HEK293 (cell line): ENCODE measurements at regions not wholly inside any gene's neighbourhood (a gene's known extent, or its start where the extent isn't known, plus 50 kb on each side); places are given as distances from the start of the nearest gene placed in this dataset.

Experiments
- SALL2 ChIP-seq: fragments of 450-650 bp; formaldehyde crosslinking; IDR thresholded peaks from 2 replicates; pipeline ENCODE4 v1.5.0; 2017; ENCODE audit warnings: missing biosample characterization, mild to moderate bottlenecking, missing genetic modification characterization, borderline replicate concordance
- SP2 ChIP-seq: fragments of 450-650 bp; formaldehyde crosslinking; IDR thresholded peaks from 2 replicates; pipeline ENCODE4 v1.5.1; 2016; ENCODE audit warnings: missing biosample characterization, missing genetic modification characterization
- TCF7L2 ChIP-seq: IDR thresholded peaks from 2 replicates; pipeline ENCODE4 v1.6.1; 2011; ENCODE audit warnings: low read depth, mild to moderate bottlenecking, inconsistent platforms, low read length, moderate library complexity, borderline replicate concordance
- YY1 ChIP-seq: fragments of 450-650 bp; formaldehyde crosslinking; IDR thresholded peaks from 2 replicates; pipeline ENCODE4 v1.5.1; 2018; ENCODE audit warnings: missing biosample characterization, missing genetic modification characterization
- ZNF239 ChIP-seq: fragments of 450-650 bp; formaldehyde crosslinking; IDR thresholded peaks from 2 replicates; pipeline ENCODE4 v1.5.1; 2016; ENCODE audit warnings: missing biosample characterization, missing genetic modification characterization
- ZNF311 ChIP-seq: fragments of 450-650 bp; formaldehyde crosslinking; IDR thresholded peaks from 2 replicates; pipeline ENCODE4 v1.5.1; 2017; ENCODE audit warnings: missing biosample characterization, missing genetic modification characterization, borderline replicate concordance
- ZNF510 ChIP-seq: fragments of 450-650 bp; formaldehyde crosslinking; IDR thresholded peaks from 2 replicates; pipeline ENCODE4 v1.5.1; 2018; ENCODE audit warnings: mild to moderate bottlenecking, missing genetic modification characterization, missing biosample characterization; ENCODE audit not compliant: insufficient replicate concordance
- ZNF747 ChIP-seq: fragments of 450-650 bp; formaldehyde crosslinking; IDR thresholded peaks from 2 replicates; pipeline ENCODE4 v1.5.1; 2016; ENCODE audit warnings: missing biosample characterization, missing genetic modification characterization
- TF ChIP-seq, protein P1 (sequence below): fragments of 450-650 bp; formaldehyde crosslinking; IDR thresholded peaks from 2 replicates; pipeline ENCODE4 v1.5.1; 2016; ENCODE audit warnings: missing biosample characterization, missing genetic modification characterization
- TF ChIP-seq, protein P2 (sequence below): fragments of 450-650 bp; formaldehyde crosslinking; IDR thresholded peaks from 2 replicates; pipeline ENCODE4 v1.5.1; 2016; ENCODE audit warnings: missing biosample characterization, missing genetic modification characterization
- TF ChIP-seq, protein P3 (sequence below): fragments of 450-650 bp; formaldehyde crosslinking; IDR thresholded peaks from 2 replicates; pipeline ENCODE4 v1.5.1; 2016; ENCODE audit warnings: missing biosample characterization, missing genetic modification characterization

DNA sequence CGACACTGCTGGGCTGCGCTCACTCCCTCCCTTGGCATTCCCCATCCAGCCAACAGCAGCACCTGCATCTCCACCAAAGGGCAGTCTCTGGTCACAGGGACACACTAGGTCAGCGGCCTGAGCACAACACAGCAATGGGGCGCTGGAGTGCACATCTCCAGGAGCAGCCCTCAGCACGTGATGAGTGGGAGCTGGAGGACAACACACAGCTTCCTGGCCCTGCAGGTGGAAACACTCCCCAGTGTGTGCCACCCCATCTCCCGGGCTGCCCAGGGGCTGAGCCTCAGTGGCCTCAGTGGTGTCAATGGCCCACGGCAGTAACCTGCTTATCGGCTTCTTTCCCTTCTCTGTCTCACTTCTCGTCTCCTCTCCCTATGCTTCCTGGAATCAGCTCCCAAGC lies 96.8 kb upstream of the VSTM2B start:
- TF ChIP-seq ZNF510 (tag by site-specific recombination) (no peak), TCF7L2 (no peak), ZNF747 (tag by site-specific recombination) (no peak), SALL2 (no peak), SP2 (tag by site-specific recombination) (no peak), YY1 (tag by site-specific recombination) (no peak), ZNF239 (no peak), ZNF311 (tag by site-specific recombination) (no peak)
- TF ChIP-seq, protein P1, sequence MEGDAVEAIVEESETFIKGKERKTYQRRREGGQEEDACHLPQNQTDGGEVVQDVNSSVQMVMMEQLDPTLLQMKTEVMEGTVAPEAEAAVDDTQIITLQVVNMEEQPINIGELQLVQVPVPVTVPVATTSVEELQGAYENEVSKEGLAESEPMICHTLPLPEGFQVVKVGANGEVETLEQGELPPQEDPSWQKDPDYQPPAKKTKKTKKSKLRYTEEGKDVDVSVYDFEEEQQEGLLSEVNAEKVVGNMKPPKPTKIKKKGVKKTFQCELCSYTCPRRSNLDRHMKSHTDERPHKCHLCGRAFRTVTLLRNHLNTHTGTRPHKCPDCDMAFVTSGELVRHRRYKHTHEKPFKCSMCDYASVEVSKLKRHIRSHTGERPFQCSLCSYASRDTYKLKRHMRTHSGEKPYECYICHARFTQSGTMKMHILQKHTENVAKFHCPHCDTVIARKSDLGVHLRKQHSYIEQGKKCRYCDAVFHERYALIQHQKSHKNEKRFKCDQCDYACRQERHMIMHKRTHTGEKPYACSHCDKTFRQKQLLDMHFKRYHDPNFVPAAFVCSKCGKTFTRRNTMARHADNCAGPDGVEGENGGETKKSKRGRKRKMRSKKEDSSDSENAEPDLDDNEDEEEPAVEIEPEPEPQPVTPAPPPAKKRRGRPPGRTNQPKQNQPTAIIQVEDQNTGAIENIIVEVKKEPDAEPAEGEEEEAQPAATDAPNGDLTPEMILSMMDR (tag by site-specific recombination) = no peak
- TF ChIP-seq, protein P2, sequence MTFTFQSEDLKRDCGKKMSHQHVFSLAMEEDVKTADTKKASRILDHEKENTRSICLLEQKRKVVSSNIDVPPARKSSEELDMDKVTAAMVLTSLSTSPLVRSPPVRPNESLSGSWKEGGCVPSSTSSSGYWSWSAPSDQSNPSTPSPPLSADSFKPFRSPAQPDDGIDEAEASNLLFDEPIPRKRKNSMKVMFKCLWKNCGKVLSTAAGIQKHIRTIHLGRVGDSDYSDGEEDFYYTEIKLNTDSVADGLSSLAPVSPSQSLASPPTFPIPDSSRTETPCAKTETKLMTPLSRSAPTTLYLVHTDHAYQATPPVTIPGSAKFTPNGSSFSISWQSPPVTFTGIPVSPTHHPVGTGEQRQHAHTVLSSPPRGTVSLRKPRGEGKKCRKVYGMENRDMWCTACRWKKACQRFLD (tag by site-specific recombination) = no peak
- TF ChIP-seq, protein P3, sequence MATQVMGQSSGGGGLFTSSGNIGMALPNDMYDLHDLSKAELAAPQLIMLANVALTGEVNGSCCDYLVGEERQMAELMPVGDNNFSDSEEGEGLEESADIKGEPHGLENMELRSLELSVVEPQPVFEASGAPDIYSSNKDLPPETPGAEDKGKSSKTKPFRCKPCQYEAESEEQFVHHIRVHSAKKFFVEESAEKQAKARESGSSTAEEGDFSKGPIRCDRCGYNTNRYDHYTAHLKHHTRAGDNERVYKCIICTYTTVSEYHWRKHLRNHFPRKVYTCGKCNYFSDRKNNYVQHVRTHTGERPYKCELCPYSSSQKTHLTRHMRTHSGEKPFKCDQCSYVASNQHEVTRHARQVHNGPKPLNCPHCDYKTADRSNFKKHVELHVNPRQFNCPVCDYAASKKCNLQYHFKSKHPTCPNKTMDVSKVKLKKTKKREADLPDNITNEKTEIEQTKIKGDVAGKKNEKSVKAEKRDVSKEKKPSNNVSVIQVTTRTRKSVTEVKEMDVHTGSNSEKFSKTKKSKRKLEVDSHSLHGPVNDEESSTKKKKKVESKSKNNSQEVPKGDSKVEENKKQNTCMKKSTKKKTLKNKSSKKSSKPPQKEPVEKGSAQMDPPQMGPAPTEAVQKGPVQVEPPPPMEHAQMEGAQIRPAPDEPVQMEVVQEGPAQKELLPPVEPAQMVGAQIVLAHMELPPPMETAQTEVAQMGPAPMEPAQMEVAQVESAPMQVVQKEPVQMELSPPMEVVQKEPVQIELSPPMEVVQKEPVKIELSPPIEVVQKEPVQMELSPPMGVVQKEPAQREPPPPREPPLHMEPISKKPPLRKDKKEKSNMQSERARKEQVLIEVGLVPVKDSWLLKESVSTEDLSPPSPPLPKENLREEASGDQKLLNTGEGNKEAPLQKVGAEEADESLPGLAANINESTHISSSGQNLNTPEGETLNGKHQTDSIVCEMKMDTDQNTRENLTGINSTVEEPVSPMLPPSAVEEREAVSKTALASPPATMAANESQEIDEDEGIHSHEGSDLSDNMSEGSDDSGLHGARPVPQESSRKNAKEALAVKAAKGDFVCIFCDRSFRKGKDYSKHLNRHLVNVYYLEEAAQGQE = no peak
